ENCODE measurements at regions not wholly inside any gene's neighbourhood (a gene's known extent, or its start where the extent isn't known, plus 50 kb on each side); places are given as distances from the start of the nearest gene placed in this dataset.

DNA sequence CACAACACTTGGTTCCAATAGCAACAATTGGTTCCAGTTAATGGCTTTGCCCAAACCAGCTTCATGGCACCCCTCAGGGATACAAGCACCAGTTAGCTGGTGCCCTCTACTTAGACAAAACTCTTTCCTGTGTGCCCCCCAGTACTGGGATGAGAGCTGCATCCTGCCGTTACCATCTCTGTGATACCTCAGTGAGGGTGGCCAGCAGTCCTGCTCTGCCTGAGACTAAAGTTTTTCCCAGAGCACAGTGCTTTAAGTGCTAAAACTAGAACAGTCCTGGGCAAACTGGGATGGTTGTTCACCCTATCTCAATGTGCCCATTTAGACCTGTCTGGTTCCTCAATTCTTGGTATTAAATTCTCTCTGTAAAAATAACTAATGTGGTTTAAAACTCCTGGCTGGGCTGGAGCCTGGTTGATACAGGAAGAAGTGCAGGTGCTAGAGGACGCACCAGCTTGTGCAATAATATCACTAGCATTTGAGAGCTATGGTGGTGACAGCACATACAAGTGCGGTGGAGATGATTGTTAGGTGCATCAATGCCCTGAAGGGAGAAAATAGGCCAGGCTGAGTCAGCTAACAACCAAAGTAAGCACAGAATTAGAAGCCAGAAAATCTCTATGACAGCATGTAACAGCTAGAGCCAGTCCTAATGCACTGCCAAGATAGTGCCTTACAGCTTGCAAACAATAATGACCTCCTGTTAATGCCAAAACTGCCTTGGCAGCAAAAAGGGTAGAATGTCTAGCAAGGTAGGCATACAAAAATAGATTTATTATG is 179.8 kb upstream of the GALNT2 start:
- TF ChIP-seq POLR2A (IDR thresholded peaks at IDR 0.05) = no peak
- TF ChIP-seq, protein P1, sequence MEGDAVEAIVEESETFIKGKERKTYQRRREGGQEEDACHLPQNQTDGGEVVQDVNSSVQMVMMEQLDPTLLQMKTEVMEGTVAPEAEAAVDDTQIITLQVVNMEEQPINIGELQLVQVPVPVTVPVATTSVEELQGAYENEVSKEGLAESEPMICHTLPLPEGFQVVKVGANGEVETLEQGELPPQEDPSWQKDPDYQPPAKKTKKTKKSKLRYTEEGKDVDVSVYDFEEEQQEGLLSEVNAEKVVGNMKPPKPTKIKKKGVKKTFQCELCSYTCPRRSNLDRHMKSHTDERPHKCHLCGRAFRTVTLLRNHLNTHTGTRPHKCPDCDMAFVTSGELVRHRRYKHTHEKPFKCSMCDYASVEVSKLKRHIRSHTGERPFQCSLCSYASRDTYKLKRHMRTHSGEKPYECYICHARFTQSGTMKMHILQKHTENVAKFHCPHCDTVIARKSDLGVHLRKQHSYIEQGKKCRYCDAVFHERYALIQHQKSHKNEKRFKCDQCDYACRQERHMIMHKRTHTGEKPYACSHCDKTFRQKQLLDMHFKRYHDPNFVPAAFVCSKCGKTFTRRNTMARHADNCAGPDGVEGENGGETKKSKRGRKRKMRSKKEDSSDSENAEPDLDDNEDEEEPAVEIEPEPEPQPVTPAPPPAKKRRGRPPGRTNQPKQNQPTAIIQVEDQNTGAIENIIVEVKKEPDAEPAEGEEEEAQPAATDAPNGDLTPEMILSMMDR (IDR thresholded peaks at IDR 0.05) = no peak
